CD4-positive, alpha-beta T cell (primary cell): ENCODE measurements at regions not wholly inside any gene's neighbourhood (a gene's known extent, or its start where the extent isn't known, plus 50 kb on each side); places are given as distances from the start of the nearest gene placed in this dataset.

Experiments
- ATAC-seq: fragments of 200-7000 bp; cut with Tn5 transposase; one replicate; pipeline ENCODE4 v1.10.0; 2022; ENCODE audit warnings: mild to moderate bottlenecking; ENCODE audit not compliant: poor library complexity
- CTCF ChIA-PET: fragments of 350-600 bp; sonication (Branson Sonifier 250); formaldehyde crosslinking; loops from one replicate; lab custom pipeline; 2021; ENCODE audit warnings: antibody characterized with exemption, inconsistent platforms; lab: Charles Lee
- POLR2A ChIA-PET: fragments of 350-600 bp; sonication (Branson Sonifier 250); formaldehyde crosslinking; loops from one replicate; lab custom pipeline; 2021; ENCODE audit warnings: antibody characterized with exemption, inconsistent platforms; lab: Charles Lee
- DNase-seq, 14 experiments: peaks; one replicate each; pipeline ENCODE4 v3.0.0-alpha.2; 2013 to 2020; ENCODE audit warnings: mixed read lengths in 2 of 14
- H3K27ac ChIP-seq, 2 donors: one replicate each; pipeline versions ENCODE4 v1.5.1 to v1.7.0; 2013; ENCODE audit warnings: low read length in 2 of 2, low read depth in 1 of 2, mild to moderate bottlenecking in 1 of 2
- H3K27me3 ChIP-seq, 2 experiments: 1 replicate in 1 of 2; 2 replicates in 1 of 2; pipeline versions ENCODE4 v1.6.1 to v1.7.0; 2013; ENCODE audit warnings: low read length in 2 of 2, control low read depth in 1 of 2, mild to moderate bottlenecking in 1 of 2, moderate library complexity in 1 of 2; ENCODE audit not compliant: insufficient read depth in 2 of 2, control insufficient read depth in 1 of 2
- H3K36me3 ChIP-seq: one replicate; pipeline ENCODE4 v1.6.1; 2013; ENCODE audit warnings: low read length, control low read depth; ENCODE audit not compliant: insufficient read depth
- H3K4me1 ChIP-seq: one replicate; pipeline ENCODE4 v1.6.1; 2013; ENCODE audit warnings: low read length, control low read depth; ENCODE audit not compliant: insufficient read depth
- H3K4me3 ChIP-seq: one replicate; pipeline ENCODE4 v1.5.1; 2013; ENCODE audit warnings: mild to moderate bottlenecking, low read length, moderate library complexity
- H3K9me3 ChIP-seq, 2 experiments: 1 replicate in 1 of 2; 2 replicates in 1 of 2; pipeline versions ENCODE4 v1.6.1 to v1.7.0; 2013; ENCODE audit warnings: low read length in 2 of 2, mild to moderate bottlenecking in 2 of 2, control low read depth in 1 of 2, moderate library complexity in 1 of 2; ENCODE audit not compliant: control insufficient read depth in 1 of 2, insufficient read depth in 1 of 2
- H3K27ac Mint-ChIP-seq: one replicate; pipeline ENCODE4 v1.8.0; 2020; ENCODE audit warnings: mixed read lengths
- H3K27me3 Mint-ChIP-seq: one replicate; pipeline ENCODE4 v1.8.0; 2021; ENCODE audit warnings: mixed read lengths
- H3K36me3 Mint-ChIP-seq: one replicate; pipeline ENCODE4 v1.8.0; 2021; ENCODE audit warnings: low read depth, mixed read lengths
- H3K4me1 Mint-ChIP-seq: one replicate; pipeline ENCODE4 v1.8.0; 2021; ENCODE audit warnings: low read depth, mixed read lengths
- H3K4me3 Mint-ChIP-seq: one replicate; pipeline ENCODE4 v1.8.0; 2020; ENCODE audit warnings: mild to moderate bottlenecking, mixed read lengths
- H3K9me3 Mint-ChIP-seq: one replicate; pipeline ENCODE4 v1.8.0; 2020; ENCODE audit warnings: mixed read lengths
- intact Hi-C, 2 experiments: fragments of 100-400 bp; cut with DNase I in 1 of 2; cut with micrococcal nuclease in 1 of 2; formaldehyde crosslinking; loops; one replicate each; pipeline versions ENCODE4 v1.15.1 to v1.9.0; 2023 to 2025; cut with DNase I, micrococcal nuclease
- TF ChIP-seq, protein P1 (sequence below): fragments of 200-600 bp; IDR thresholded peaks from one replicate; pipeline ENCODE4 v1.8.0; 2022; ENCODE audit warnings: antibody characterized with exemption, mild to moderate bottlenecking

- DNase-seq, result no peak
- no peak overlapping the region for H3K27ac ChIP-seq
- no peaks in the 10 kb centered on the region for H3K36me3 ChIP-seq
- ChIA-PET CTCF (no interaction called here), POLR2A (no interaction called here)
- Mint-ChIP-seq H3K4me1 (no peaks in the 10 kb centered on the region), H3K4me3 (no peak overlapping the region), H3K27ac (no peak overlapping the region), H3K9me3 (no peaks in the 10 kb centered on the region), H3K36me3 (no peaks in the 10 kb centered on the region), H3K27me3 (no peaks in the 10 kb centered on the region)
- peaks cover 0 to 4% of the 10 kb centered on the region in 2 experiments for H3K9me3 ChIP-seq
- intact Hi-C loops, result no loop called here
- no peaks in the 10 kb centered on the region for H3K27me3 ChIP-seq
- H3K4me3 ChIP-seq, result no peak overlapping the region
- H3K4me1 ChIP-seq, result no peaks in the 10 kb centered on the region
- no peak for ATAC-seq
- TF ChIP-seq, protein P1, sequence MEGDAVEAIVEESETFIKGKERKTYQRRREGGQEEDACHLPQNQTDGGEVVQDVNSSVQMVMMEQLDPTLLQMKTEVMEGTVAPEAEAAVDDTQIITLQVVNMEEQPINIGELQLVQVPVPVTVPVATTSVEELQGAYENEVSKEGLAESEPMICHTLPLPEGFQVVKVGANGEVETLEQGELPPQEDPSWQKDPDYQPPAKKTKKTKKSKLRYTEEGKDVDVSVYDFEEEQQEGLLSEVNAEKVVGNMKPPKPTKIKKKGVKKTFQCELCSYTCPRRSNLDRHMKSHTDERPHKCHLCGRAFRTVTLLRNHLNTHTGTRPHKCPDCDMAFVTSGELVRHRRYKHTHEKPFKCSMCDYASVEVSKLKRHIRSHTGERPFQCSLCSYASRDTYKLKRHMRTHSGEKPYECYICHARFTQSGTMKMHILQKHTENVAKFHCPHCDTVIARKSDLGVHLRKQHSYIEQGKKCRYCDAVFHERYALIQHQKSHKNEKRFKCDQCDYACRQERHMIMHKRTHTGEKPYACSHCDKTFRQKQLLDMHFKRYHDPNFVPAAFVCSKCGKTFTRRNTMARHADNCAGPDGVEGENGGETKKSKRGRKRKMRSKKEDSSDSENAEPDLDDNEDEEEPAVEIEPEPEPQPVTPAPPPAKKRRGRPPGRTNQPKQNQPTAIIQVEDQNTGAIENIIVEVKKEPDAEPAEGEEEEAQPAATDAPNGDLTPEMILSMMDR, result no peak
Measured at GRCh38 chr20:54342258-54342920, 133.0 kb upstream of the DOK5 start.

GRCh38 chr20:54343099-54343498, 132.3 kb upstream of the DOK5 start:
- Histone ChIP-seq H3K4me3 (no peak overlapping the region), H3K36me3 (no peaks in the 10 kb centered on the region), H3K4me1 (no peaks in the 10 kb centered on the region), H3K27ac (no peak overlapping the region), H3K9me3 (peaks cover 0 to 4% of the 10 kb centered on the region in 2 experiments), H3K27me3 (no peaks in the 10 kb centered on the region)
- TF ChIP-seq, protein P1, result no peak
- POLR2A ChIA-PET, result no interaction called here
- no peaks in the 10 kb centered on the region for H3K36me3 Mint-ChIP-seq
- DNase-seq (no peak), ATAC-seq (no peak)
- no peak overlapping the region for H3K27ac Mint-ChIP-seq
- intact Hi-C loops, result no loop called here
- no peaks in the 10 kb centered on the region for H3K27me3 Mint-ChIP-seq
- CTCF ChIA-PET, result no interaction called here
- no peaks in the 10 kb centered on the region for H3K9me3 Mint-ChIP-seq
- no peaks in the 10 kb centered on the region for H3K4me1 Mint-ChIP-seq
- no peak overlapping the region for H3K4me3 Mint-ChIP-seq

DNA sequence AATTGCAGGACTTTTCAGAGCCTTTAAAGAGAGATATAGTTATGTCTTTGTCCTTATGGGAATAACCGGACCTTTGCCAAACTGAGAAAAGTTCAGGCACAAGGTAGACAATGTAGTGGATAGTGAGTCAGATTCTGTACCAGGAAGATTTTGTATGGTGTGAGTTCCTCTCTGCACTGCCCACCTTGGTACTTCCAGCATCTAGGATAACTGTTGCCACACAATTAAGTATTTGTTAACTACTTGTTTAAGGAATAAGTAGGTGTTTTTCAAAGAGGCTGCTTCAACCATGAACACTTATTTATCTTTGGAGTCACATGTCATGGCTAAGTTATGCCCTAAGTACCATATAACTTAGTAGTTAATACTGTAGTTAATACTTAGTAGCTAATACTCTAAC, 131.8 kb upstream of the DOK5 start:
- TF ChIP-seq, protein P1, result no peak
- no peak overlapping the region for H3K27ac Mint-ChIP-seq
- no peaks in the 10 kb centered on the region for H3K27me3 ChIP-seq
- H3K27me3 Mint-ChIP-seq, result no peaks in the 10 kb centered on the region
- H3K36me3 Mint-ChIP-seq, result no peaks in the 10 kb centered on the region
- no peaks in the 10 kb centered on the region for H3K4me1 Mint-ChIP-seq
- no peak overlapping the region for H3K27ac ChIP-seq
- DNase-seq (no peak), ATAC-seq (no peak)
- no peaks in the 10 kb centered on the region for H3K4me1 ChIP-seq
- no peaks in the 10 kb centered on the region for H3K36me3 ChIP-seq
- H3K4me3 Mint-ChIP-seq, result no peak overlapping the region
- ChIA-PET CTCF (no interaction called here), POLR2A (no interaction called here)
- H3K9me3 ChIP-seq, result peaks cover 0 to 4% of the 10 kb centered on the region in 2 experiments
- H3K9me3 Mint-ChIP-seq, result no peaks in the 10 kb centered on the region
- no peak overlapping the region for H3K4me3 ChIP-seq
- intact Hi-C loops, result no loop called here
